ENCODE measurements at regions not wholly inside any gene's neighbourhood (a gene's known extent, or its start where the extent isn't known, plus 50 kb on each side); places are given as distances from the start of the nearest gene placed in this dataset.

DNA sequence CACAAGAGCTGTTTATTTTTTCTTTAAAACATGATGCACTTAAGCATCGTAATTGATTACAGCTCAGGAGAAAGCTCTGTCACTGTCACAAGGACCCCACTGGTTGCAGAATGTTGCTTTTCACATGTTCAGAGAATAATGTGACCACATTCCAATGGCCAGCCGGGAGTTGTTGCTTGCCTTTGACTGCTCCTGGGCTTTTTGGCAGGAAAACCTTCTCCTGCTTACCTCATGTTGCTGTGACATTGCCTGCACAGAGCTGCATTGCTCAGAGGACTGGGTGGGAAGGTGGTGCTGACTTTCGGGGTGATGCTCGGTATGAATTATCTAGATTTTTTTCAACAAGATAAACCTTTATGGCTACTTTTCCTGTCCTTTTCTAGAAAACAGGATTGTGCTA lies 88.2 kb downstream of the PALM2AKAP2 start:
- TF ChIP-seq, protein P1, sequence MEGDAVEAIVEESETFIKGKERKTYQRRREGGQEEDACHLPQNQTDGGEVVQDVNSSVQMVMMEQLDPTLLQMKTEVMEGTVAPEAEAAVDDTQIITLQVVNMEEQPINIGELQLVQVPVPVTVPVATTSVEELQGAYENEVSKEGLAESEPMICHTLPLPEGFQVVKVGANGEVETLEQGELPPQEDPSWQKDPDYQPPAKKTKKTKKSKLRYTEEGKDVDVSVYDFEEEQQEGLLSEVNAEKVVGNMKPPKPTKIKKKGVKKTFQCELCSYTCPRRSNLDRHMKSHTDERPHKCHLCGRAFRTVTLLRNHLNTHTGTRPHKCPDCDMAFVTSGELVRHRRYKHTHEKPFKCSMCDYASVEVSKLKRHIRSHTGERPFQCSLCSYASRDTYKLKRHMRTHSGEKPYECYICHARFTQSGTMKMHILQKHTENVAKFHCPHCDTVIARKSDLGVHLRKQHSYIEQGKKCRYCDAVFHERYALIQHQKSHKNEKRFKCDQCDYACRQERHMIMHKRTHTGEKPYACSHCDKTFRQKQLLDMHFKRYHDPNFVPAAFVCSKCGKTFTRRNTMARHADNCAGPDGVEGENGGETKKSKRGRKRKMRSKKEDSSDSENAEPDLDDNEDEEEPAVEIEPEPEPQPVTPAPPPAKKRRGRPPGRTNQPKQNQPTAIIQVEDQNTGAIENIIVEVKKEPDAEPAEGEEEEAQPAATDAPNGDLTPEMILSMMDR (conservative IDR thresholded peaks at IDR 0.05; ENCODE audit: low read depth, low read length) = no peak
- TF ChIP-seq EZH2 (IDR thresholded peaks at IDR 0.05; ENCODE audit: low read length, unreplicated experiment) (no peak), EZH2phosphoT487 (IDR thresholded peaks at IDR 0.05; ENCODE audit: borderline replicate concordance, low read length) (no peak)

Measured in PC-3 (cell line).